Skeletal muscle satellite cell (primary cell): ENCODE measurements at regions not wholly inside any gene's neighbourhood (a gene's known extent, or its start where the extent isn't known, plus 50 kb on each side); places are given as distances from the start of the nearest gene placed in this dataset.
"Not testable (repeated sequence)": the region's sequence is repeated elsewhere in the genome, so short reads cannot be mapped to it uniquely, and the experiment has no call there.

Experiments used
- H3K27me3 ChIP-seq: 2 replicates; pipeline ENCODE4 v1.7.0; 2013; ENCODE audit warnings: low read length; ENCODE audit not compliant: control insufficient read depth, insufficient read depth
- H3K36me3 ChIP-seq: 2 replicates; pipeline ENCODE4 v1.7.0; 2013; ENCODE audit warnings: mild to moderate bottlenecking, control low read depth, low read length; ENCODE audit not compliant: insufficient read depth
- H3K4me1 ChIP-seq: 2 replicates; pipeline ENCODE4 v1.7.0; 2013; ENCODE audit warnings: low read length; ENCODE audit not compliant: control insufficient read depth, insufficient read depth
- H3K4me2 ChIP-seq: 2 replicates; pipeline ENCODE4 v1.7.0; 2013; ENCODE audit warnings: mild to moderate bottlenecking, low read length
- H3K4me3 ChIP-seq: 2 replicates; pipeline ENCODE4 v1.7.0; 2013; ENCODE audit warnings: low read length
- H3K9ac ChIP-seq: 2 replicates; pipeline ENCODE4 v1.7.0; 2013; ENCODE audit warnings: mild to moderate bottlenecking, low read depth, low read length, moderate library complexity
- H3K9me3 ChIP-seq: replicated peaks from 2 replicates; pipeline ENCODE4 v1.7.0; 2013; ENCODE audit warnings: mild to moderate bottlenecking, control low read depth, low read length

- H3K4me1 ChIP-seq, H3K36me3 ChIP-seq, H3K9me3 ChIP-seq, H3K27me3 ChIP-seq, H3K4me2 ChIP-seq, H3K9ac ChIP-seq, H3K4me3 ChIP-seq: not testable (repeated sequence)
Measured at GRCh38 chr7:56697058-56697457, 435.2 kb downstream of the ZNF479 start.

- Histone ChIP-seq H3K4me1 (no peaks in the 10 kb centered on the region), H3K36me3 (no peaks in the 10 kb centered on the region), H3K4me2 (no peak overlapping the region), H3K9ac (no peak overlapping the region), H3K9me3 (peaks cover 3% of the 10 kb centered on the region), H3K27me3 (no peaks in the 10 kb centered on the region), H3K4me3 (no peak overlapping the region)
Measured at GRCh38 chr7:56686276-56686859, 445.9 kb downstream of the ZNF479 start.

- no peaks in the 10 kb centered on the region for H3K36me3 ChIP-seq
Measured at GRCh38 chr7:56639173-56639746, 493.0 kb downstream of the ZNF479 start.

GRCh38 chr7:56609852-56610355, 493.7 kb upstream of the NUPR2 start:
- Histone ChIP-seq H3K27me3 (no peaks in the 10 kb centered on the region), H3K9me3 (peaks cover 15% of the 10 kb centered on the region), H3K4me3 (no peak overlapping the region), H3K36me3 (no peaks in the 10 kb centered on the region), H3K4me2 (no peak overlapping the region), H3K9ac (no peak overlapping the region), H3K4me1 (no peaks in the 10 kb centered on the region)

More at GRCh38 chr7:56639173-56639746, 493.0 kb downstream of the ZNF479 start:
- no peak overlapping the region for H3K4me2 ChIP-seq
- H3K9ac ChIP-seq, result no peak overlapping the region
- no peaks in the 10 kb centered on the region for H3K27me3 ChIP-seq
- H3K4me3 ChIP-seq, result no peak overlapping the region
- H3K9me3 ChIP-seq, result peaks cover 30% of the 10 kb centered on the region
- no peaks in the 10 kb centered on the region for H3K4me1 ChIP-seq

GRCh38 chr7:56605146-56605545, 488.9 kb upstream of the NUPR2 start:
- H3K4me3 ChIP-seq, result no peak overlapping the region
- H3K4me1 ChIP-seq, result no peaks in the 10 kb centered on the region
- H3K4me2 ChIP-seq, result no peak overlapping the region
- no peaks in the 10 kb centered on the region for H3K36me3 ChIP-seq
- H3K9ac ChIP-seq, result no peak overlapping the region
- H3K27me3 ChIP-seq, result no peaks in the 10 kb centered on the region
- H3K9me3 ChIP-seq, result peaks cover 9% of the 10 kb centered on the region

- Histone ChIP-seq H3K36me3 (no peaks in the 10 kb centered on the region), H3K9ac (no peak overlapping the region), H3K27me3 (no peaks in the 10 kb centered on the region), H3K4me2 (no peak overlapping the region), H3K9me3 (peaks cover 4% of the 10 kb centered on the region), H3K4me3 (no peak overlapping the region), H3K4me1 (no peaks in the 10 kb centered on the region)
Measured at GRCh38 chr7:56578612-56579011, 462.4 kb upstream of the NUPR2 start.

- no peak overlapping the region for H3K9ac ChIP-seq
- H3K9me3 ChIP-seq, result peaks cover 8% of the 10 kb centered on the region
- H3K4me3 ChIP-seq, result no peak overlapping the region
- no peaks in the 10 kb centered on the region for H3K27me3 ChIP-seq
- no peaks in the 10 kb centered on the region for H3K4me1 ChIP-seq
- no peak overlapping the region for H3K4me2 ChIP-seq
- no peaks in the 10 kb centered on the region for H3K36me3 ChIP-seq
Measured at GRCh38 chr7:56570968-56571367, 454.8 kb upstream of the NUPR2 start.

- H3K9ac ChIP-seq, result no peak overlapping the region
- peaks cover 29% of the 10 kb centered on the region for H3K9me3 ChIP-seq
- H3K4me3 ChIP-seq, result no peak overlapping the region
- H3K4me2 ChIP-seq, result no peak overlapping the region
- no peaks in the 10 kb centered on the region for H3K36me3 ChIP-seq
- no peaks in the 10 kb centered on the region for H3K4me1 ChIP-seq
- H3K27me3 ChIP-seq, result no peaks in the 10 kb centered on the region
Measured at GRCh38 chr7:56538541-56539429, 422.6 kb upstream of the NUPR2 start.

- no peak overlapping the region for H3K4me2 ChIP-seq
- H3K27me3 ChIP-seq, result no peaks in the 10 kb centered on the region
- no peak overlapping the region for H3K9ac ChIP-seq
- no peaks in the 10 kb centered on the region for H3K36me3 ChIP-seq
- no peak overlapping the region for H3K4me3 ChIP-seq
- no peaks in the 10 kb centered on the region for H3K4me1 ChIP-seq
- H3K9me3 ChIP-seq, result peaks cover 29% of the 10 kb centered on the region
Measured at GRCh38 chr7:56537952-56538351, 421.7 kb upstream of the NUPR2 start.

- no peak overlapping the region for H3K4me2 ChIP-seq
- H3K27me3 ChIP-seq, result no peaks in the 10 kb centered on the region
- no peak overlapping the region for H3K4me3 ChIP-seq
- H3K4me1 ChIP-seq, result no peaks in the 10 kb centered on the region
- H3K9me3 ChIP-seq, result peaks cover 29% of the 10 kb centered on the region
- no peaks in the 10 kb centered on the region for H3K36me3 ChIP-seq
- no peak overlapping the region for H3K9ac ChIP-seq
Measured at GRCh38 chr7:56537477-56537876, 421.3 kb upstream of the NUPR2 start.

- Histone ChIP-seq H3K4me2 (no peak overlapping the region), H3K9ac (no peak overlapping the region), H3K4me3 (no peak overlapping the region), H3K9me3 (peaks cover 23% of the 10 kb centered on the region), H3K36me3 (no peaks in the 10 kb centered on the region), H3K4me1 (no peaks in the 10 kb centered on the region), H3K27me3 (no peaks in the 10 kb centered on the region)
Measured at GRCh38 chr7:56495165-56495564, 378.9 kb upstream of the NUPR2 start.
